IPS-15b (cell line): ENCODE measurements at regions not wholly inside any gene's neighbourhood (a gene's known extent, or its start where the extent isn't known, plus 50 kb on each side); places are given as distances from the start of the nearest gene placed in this dataset.

Experiments
- H3K27me3 ChIP-seq: one replicate; pipeline ENCODE4 v1.6.1; 2013; ENCODE audit warnings: low read length; ENCODE audit not compliant: control insufficient read depth, insufficient read depth
- H3K36me3 ChIP-seq: one replicate; pipeline ENCODE4 v1.6.1; 2013; ENCODE audit warnings: low read length; ENCODE audit not compliant: control insufficient read depth, insufficient read depth
- H3K4me1 ChIP-seq: one replicate; pipeline ENCODE4 v1.6.1; 2013; ENCODE audit warnings: mild to moderate bottlenecking, low read length; ENCODE audit not compliant: control insufficient read depth, insufficient read depth
- H3K4me3 ChIP-seq: one replicate; pipeline ENCODE4 v1.5.1; 2013; ENCODE audit warnings: low read depth, low read length
- H3K9ac ChIP-seq: one replicate; pipeline ENCODE4 v1.6.1; 2013; ENCODE audit warnings: low read depth, mild to moderate bottlenecking, low read length
- H3K9me3 ChIP-seq: one replicate; pipeline ENCODE4 v1.6.1; 2013; ENCODE audit warnings: mild to moderate bottlenecking, low read length; ENCODE audit not compliant: control insufficient read depth, insufficient read depth

GRCh38 chr20:60147004-60147403, 188.8 kb downstream of the CDH26 start:
- no peaks in the 10 kb centered on the region for H3K27me3 ChIP-seq
- no peaks in the 10 kb centered on the region for H3K9me3 ChIP-seq
- no peaks in the 10 kb centered on the region for H3K4me1 ChIP-seq
- H3K4me3 ChIP-seq, result no peak overlapping the region
- no peak overlapping the region for H3K9ac ChIP-seq
- no peaks in the 10 kb centered on the region for H3K36me3 ChIP-seq

GRCh38 chr20:60148885-60149284, 190.7 kb downstream of the CDH26 start:
- Histone ChIP-seq H3K4me1 (no peaks in the 10 kb centered on the region), H3K36me3 (no peaks in the 10 kb centered on the region), H3K4me3 (no peak overlapping the region), H3K9me3 (no peaks in the 10 kb centered on the region), H3K9ac (no peak overlapping the region), H3K27me3 (no peaks in the 10 kb centered on the region)

- H3K9ac ChIP-seq, result no peak overlapping the region
- H3K4me3 ChIP-seq, result no peak overlapping the region
- no peaks in the 10 kb centered on the region for H3K36me3 ChIP-seq
These were observed 194.6 kb downstream of the CDH26 start for GRCh38 chr20:60152792-60153191.

GRCh38 chr20:60160451-60161145, 202.4 kb downstream of the CDH26 start:
- Histone ChIP-seq H3K9me3 (no peaks in the 10 kb centered on the region), H3K27me3 (no peaks in the 10 kb centered on the region), H3K9ac (no peak overlapping the region), H3K4me1 (no peaks in the 10 kb centered on the region), H3K36me3 (no peaks in the 10 kb centered on the region), H3K4me3 (no peak overlapping the region)

More at GRCh38 chr20:60152792-60153191, 194.6 kb downstream of the CDH26 start:
- Histone ChIP-seq H3K27me3 (no peaks in the 10 kb centered on the region), H3K9me3 (no peaks in the 10 kb centered on the region), H3K4me1 (no peaks in the 10 kb centered on the region)

- Histone ChIP-seq H3K27me3 (no peaks in the 10 kb centered on the region), H3K4me1 (no peaks in the 10 kb centered on the region), H3K9me3 (no peaks in the 10 kb centered on the region), H3K9ac (no peak overlapping the region), H3K4me3 (no peak overlapping the region), H3K36me3 (no peaks in the 10 kb centered on the region)
These were observed 209.6 kb downstream of the CDH26 start for GRCh38 chr20:60167812-60168211.

- no peak overlapping the region for H3K9ac ChIP-seq
- H3K36me3 ChIP-seq, result no peaks in the 10 kb centered on the region
- H3K4me3 ChIP-seq, result no peak overlapping the region
- H3K9me3 ChIP-seq, result no peaks in the 10 kb centered on the region
- no peaks in the 10 kb centered on the region for H3K27me3 ChIP-seq
- H3K4me1 ChIP-seq, result no peaks in the 10 kb centered on the region
These were observed 210.7 kb downstream of the CDH26 start for GRCh38 chr20:60168963-60169362.

- Histone ChIP-seq H3K27me3 (no peaks in the 10 kb centered on the region), H3K4me3 (no peak overlapping the region), H3K4me1 (no peaks in the 10 kb centered on the region), H3K9me3 (peaks cover 1% of the 10 kb centered on the region), H3K9ac (no peak overlapping the region), H3K36me3 (no peaks in the 10 kb centered on the region)
These were observed 211.9 kb downstream of the CDH26 start for GRCh38 chr20:60170116-60170515.

GRCh38 chr20:60171313-60171712, 213.1 kb downstream of the CDH26 start:
- H3K36me3 ChIP-seq, result no peaks in the 10 kb centered on the region
- no peaks in the 10 kb centered on the region for H3K4me1 ChIP-seq
- H3K9ac ChIP-seq, result no peak overlapping the region
- no peak overlapping the region for H3K4me3 ChIP-seq
- H3K9me3 ChIP-seq, result peaks cover 3% of the 10 kb centered on the region
- H3K27me3 ChIP-seq, result no peaks in the 10 kb centered on the region

- Histone ChIP-seq H3K27me3 (no peaks in the 10 kb centered on the region), H3K4me1 (no peaks in the 10 kb centered on the region), H3K9ac (no peak overlapping the region), H3K36me3 (no peaks in the 10 kb centered on the region), H3K4me3 (no peak overlapping the region), H3K9me3 (peaks cover 3% of the 10 kb centered on the region)
These were observed 213.5 kb downstream of the CDH26 start for GRCh38 chr20:60171738-60172137.

GRCh38 chr20:60172346-60172984, 214.2 kb downstream of the CDH26 start:
- Histone ChIP-seq H3K9me3 (peaks cover 3% of the 10 kb centered on the region), H3K27me3 (no peaks in the 10 kb centered on the region), H3K4me3 (no peak overlapping the region), H3K36me3 (no peaks in the 10 kb centered on the region), H3K9ac (no peak overlapping the region), H3K4me1 (no peaks in the 10 kb centered on the region)

GRCh38 chr20:60177080-60177479, 218.9 kb downstream of the CDH26 start:
- H3K9ac ChIP-seq, result no peak overlapping the region
- peaks cover 3% of the 10 kb centered on the region for H3K9me3 ChIP-seq
- H3K4me3 ChIP-seq, result no peak overlapping the region
- H3K4me1 ChIP-seq, result no peaks in the 10 kb centered on the region
- no peaks in the 10 kb centered on the region for H3K27me3 ChIP-seq
- H3K36me3 ChIP-seq, result no peaks in the 10 kb centered on the region

- no peak overlapping the region for H3K4me3 ChIP-seq
- H3K36me3 ChIP-seq, result no peaks in the 10 kb centered on the region
- H3K27me3 ChIP-seq, result no peaks in the 10 kb centered on the region
- H3K9me3 ChIP-seq, result no peaks in the 10 kb centered on the region
- no peak overlapping the region for H3K9ac ChIP-seq
- H3K4me1 ChIP-seq, result no peaks in the 10 kb centered on the region
These were observed 222.8 kb downstream of the CDH26 start for GRCh38 chr20:60180986-60181385.
